ENCODE measurements at regions not wholly inside any gene's neighbourhood (a gene's known extent, or its start where the extent isn't known, plus 50 kb on each side); places are given as distances from the start of the nearest gene placed in this dataset.

DNA sequence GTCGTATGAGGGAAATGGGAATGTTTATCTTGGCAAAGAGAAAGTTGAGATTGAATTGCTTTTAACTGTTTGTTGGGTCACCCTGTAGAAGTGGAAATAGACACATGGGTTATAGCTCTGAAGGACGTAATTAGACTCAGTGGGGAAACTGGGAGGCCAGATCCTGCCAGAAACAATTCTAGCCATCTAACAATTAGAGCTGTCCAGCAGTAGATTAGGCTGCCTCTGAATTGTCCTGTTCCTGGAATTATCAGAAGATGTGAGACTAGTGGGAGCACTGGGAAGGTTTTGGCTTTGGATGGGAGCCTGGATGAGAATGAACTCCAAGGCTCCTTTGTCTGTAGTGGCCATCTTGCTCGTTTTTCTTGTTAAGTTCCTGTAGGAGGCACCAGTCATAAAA is 61.9 kb upstream of the IGFBP7 start:
- Histone ChIP-seq H3K4me1 (ENCODE audit: insufficient read depth, low read length) (peaks cover 11% of the 10 kb centered on the region), H3K27ac (ENCODE audit: low read depth, low read length) (no peak overlapping the region), H3K4me3 (ENCODE audit: low read length) (no peak overlapping the region), H3K27me3 (ENCODE audit: insufficient read depth, low read length) (no peaks in the 10 kb centered on the region), H3K9ac (ENCODE audit: low read depth, low read length) (no peak overlapping the region), H3K36me3 (ENCODE audit: insufficient read depth, low read length) (no peaks in the 10 kb centered on the region), H3K9me3 (ENCODE audit: insufficient read depth, low read depth, low read length) (no peaks in the 10 kb centered on the region)
- WGBS: 97% methylated on average over 3 of the region's 3 CpGs

- Histone ChIP-seq H3K36me3 (ENCODE audit: insufficient read depth, low read length) (no peaks in the 10 kb centered on the region), H3K9ac (ENCODE audit: low read depth, low read length) (no peak overlapping the region), H3K27me3 (ENCODE audit: insufficient read depth, low read length) (peaks cover 15% of the 10 kb centered on the region), H3K27ac (ENCODE audit: low read depth, low read length) (peak overlapping the region; percentile 2; the same call in 1 of the 2 replicates), H3K4me1 (ENCODE audit: insufficient read depth, low read length) (peaks cover 17% of the 10 kb centered on the region), H3K9me3 (ENCODE audit: insufficient read depth, low read depth, low read length) (no peaks in the 10 kb centered on the region), H3K4me3 (ENCODE audit: low read length) (no peak overlapping the region)
- 31% methylated on average over 3 of the region's 3 CpGs for WGBS
These were observed 58.8 kb upstream of the IGFBP7 start for GRCh38 chr4:57168982-57169381.

GRCh38 chr4:57163530-57164459 is 53.6 kb upstream of the IGFBP7 start:
- Histone ChIP-seq H3K9me3 (ENCODE audit: insufficient read depth, low read depth, low read length) (peaks cover 4% of the 10 kb centered on the region), H3K27ac (ENCODE audit: low read depth, low read length) (peak overlapping the region; percentile 49; the same call in 1 of the 2 replicates), H3K36me3 (ENCODE audit: insufficient read depth, low read length) (no peaks in the 10 kb centered on the region), H3K9ac (ENCODE audit: low read depth, low read length) (peak overlapping the region; percentile 73), H3K4me3 (ENCODE audit: low read length) (peak overlapping the region; percentile 66), H3K4me1 (ENCODE audit: insufficient read depth, low read length) (peaks cover 12% of the 10 kb centered on the region), H3K27me3 (ENCODE audit: insufficient read depth, low read length) (peaks cover 15% of the 10 kb centered on the region)
- 4% methylated on average over 61 of the region's 61 CpGs for whole genome bisulfite sequencing

DNA sequence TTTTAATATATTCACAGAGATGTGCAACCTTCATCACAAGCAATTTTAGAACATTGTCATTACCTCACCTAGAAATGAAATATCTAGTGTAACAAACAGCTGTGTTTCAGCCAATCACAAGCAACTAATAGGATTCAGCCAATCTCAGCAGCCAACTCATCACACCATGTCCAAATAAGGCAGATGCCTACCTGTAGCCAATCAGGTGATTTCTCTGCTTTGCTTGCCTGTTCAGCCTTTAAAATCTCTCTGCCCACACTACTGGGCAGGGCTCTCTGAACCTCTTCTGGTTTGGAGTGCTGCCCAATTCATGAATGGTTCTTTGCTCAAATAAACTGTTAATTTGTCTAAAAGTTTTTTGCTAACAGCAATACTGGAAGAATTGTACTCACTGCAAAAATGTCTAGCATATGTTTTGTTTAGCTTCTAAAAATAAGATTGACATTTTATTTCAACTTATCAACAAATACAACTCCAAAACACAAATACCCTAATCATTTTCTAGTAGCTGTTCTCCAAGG is 52.4 kb upstream of the IGFBP7 start:
- Histone ChIP-seq H3K36me3 (ENCODE audit: insufficient read depth, low read length) (no peaks in the 10 kb centered on the region), H3K27ac (ENCODE audit: low read depth, low read length) (no peak overlapping the region), H3K9ac (ENCODE audit: low read depth, low read length) (no peak overlapping the region), H3K4me1 (ENCODE audit: insufficient read depth, low read length) (peaks cover 6% of the 10 kb centered on the region), H3K27me3 (ENCODE audit: insufficient read depth, low read length) (peaks cover 15% of the 10 kb centered on the region), H3K9me3 (ENCODE audit: insufficient read depth, low read depth, low read length) (peaks cover 4% of the 10 kb centered on the region), H3K4me3 (ENCODE audit: low read length) (no peak overlapping the region)

Measured in HUES64 (cell line).